CD4-positive, alpha-beta T cell treated with Interleukin-21 for 1 hour (primary cell): ENCODE measurements at regions not wholly inside any gene's neighbourhood (a gene's known extent, or its start where the extent isn't known, plus 50 kb on each side); places are given as distances from the start of the nearest gene placed in this dataset.

ENCODE experiments used
- DNase-seq: peaks from one replicate; pipeline ENCODE4 v3.0.0-alpha.2; 2020

GRCh38 chrY:15415165-15415564 lies 890.8 kb downstream of the NLGN4Y start:
- no peak for DNase-seq

- DNase-seq = no peak
These were observed 894.3 kb downstream of the NLGN4Y start for GRCh38 chrY:15418613-15419012.

GRCh38 chrY:15424665-15425132 lies 900.4 kb downstream of the NLGN4Y start:
- peak; percentile 55 for DNase-seq

- no peak for DNase-seq
These were observed 915.8 kb downstream of the NLGN4Y start for GRCh38 chrY:15440021-15440695.

GRCh38 chrY:15440696-15441408 lies 916.5 kb downstream of the NLGN4Y start:
- no peak for DNase-seq

GRCh38 chrY:15441878-15442277 lies 917.5 kb downstream of the NLGN4Y start:
- no peak for DNase-seq

- DNase-seq = no peak
These were observed 921.5 kb downstream of the NLGN4Y start for GRCh38 chrY:15445871-15446270.

GRCh38 chrY:15446861-15447260 lies 922.5 kb downstream of the NLGN4Y start:
- DNase-seq = no peak

GRCh38 chrY:15447959-15448358 lies 923.6 kb downstream of the NLGN4Y start:
- DNase-seq = no peak

- DNase-seq = no peak
These were observed 931.0 kb downstream of the NLGN4Y start for GRCh38 chrY:15455133-15455937.

GRCh38 chrY:15455980-15456469 lies 931.7 kb downstream of the NLGN4Y start:
- peak; percentile 89 for DNase-seq

- DNase-seq = no peak
These were observed 932.2 kb downstream of the NLGN4Y start for GRCh38 chrY:15456491-15456890.

- no peak for DNase-seq
These were observed 933.4 kb downstream of the NLGN4Y start for GRCh38 chrY:15457682-15458081.

GRCh38 chrY:15458426-15458825 lies 934.1 kb downstream of the NLGN4Y start:
- DNase-seq = no peak

- DNase-seq = no peak
These were observed 941.6 kb downstream of the NLGN4Y start for GRCh38 chrY:15465880-15466279.

GRCh38 chrY:15466891-15467290 lies 942.6 kb downstream of the NLGN4Y start:
- DNase-seq = no peak

- no peak for DNase-seq
These were observed 943.8 kb downstream of the NLGN4Y start for GRCh38 chrY:15468091-15468490.

GRCh38 chrY:15471371-15471770 lies 947.0 kb downstream of the NLGN4Y start:
- DNase-seq = no peak

GRCh38 chrY:15478348-15478963 lies 954.1 kb downstream of the NLGN4Y start:
- DNase-seq = no peak

- no peak for DNase-seq
These were observed 976.2 kb downstream of the NLGN4Y start for GRCh38 chrY:15500536-15500935.

GRCh38 chrY:15501181-15501580 lies 976.9 kb downstream of the NLGN4Y start:
- DNase-seq = no peak

GRCh38 chrY:15510288-15510687 lies 986.0 kb downstream of the NLGN4Y start:
- DNase-seq = no peak
